Left ventricle myocardium inferior (tissue), 1 donor: ENCODE measurements at regions not wholly inside any gene's neighbourhood (a gene's known extent, or its start where the extent isn't known, plus 50 kb on each side); places are given as distances from the start of the nearest gene placed in this dataset.
A peak's percentile ranks its signal among the peaks of the same experiment; 100 is the strongest.

Source experiments
- DNase-seq: peaks from one replicate; pipeline ENCODE4 v3.0.0-alpha.2; 2020
- H3K27ac ChIP-seq: fragments of 200-600 bp; replicated peaks from 2 replicates; pipeline ENCODE4 v1.8.0; 2021
- H3K27me3 ChIP-seq: fragments of 200-600 bp; 2 replicates; pipeline ENCODE4 v1.8.0; 2021; ENCODE audit warnings: low read depth
- H3K36me3 ChIP-seq: fragments of 200-600 bp; 2 replicates; pipeline ENCODE4 v1.8.0; 2021
- H3K4me1 ChIP-seq: fragments of 200-600 bp; 2 replicates; pipeline ENCODE4 v1.8.0; 2021
- H3K4me3 ChIP-seq: fragments of 200-600 bp; 2 replicates; pipeline ENCODE4 v1.8.0; 2021; ENCODE audit warnings: mild to moderate bottlenecking, moderate library complexity
- H3K9me3 ChIP-seq: fragments of 200-600 bp; replicated peaks from 2 replicates; pipeline ENCODE4 v1.8.0; 2021
- CTCF ChIP-seq: fragments of 200-600 bp; IDR thresholded peaks from 2 replicates; pipeline ENCODE4 v1.8.0; 2021; ENCODE audit warnings: antibody characterized with exemption, mild to moderate bottlenecking, borderline replicate concordance
- intact Hi-C: fragments of 100-400 bp; cut with micrococcal nuclease; formaldehyde crosslinking; loops from one replicate; pipeline ENCODE4 v1.11.0; 2022
- donor health status: DM: no; HTN: yes; CAD: no; lungs with severe emphysema.

GRCh38 chr1:234927971-234928640 is 200.5 kb downstream of the TOMM20 start:
- peaks cover 30% of the 10 kb centered on the region for H3K4me1 ChIP-seq
- no peak for DNase-seq

GRCh38 chr1:234927312-234927970 is 201.2 kb downstream of the TOMM20 start:
- no peak for TF ChIP-seq CTCF
- Histone ChIP-seq H3K27me3 (no peaks in the 10 kb centered on the region), H3K27ac (peak overlapping the region; percentile 69), H3K36me3 (no peaks in the 10 kb centered on the region), H3K4me1 (peaks cover 25% of the 10 kb centered on the region), H3K9me3 (no peaks in the 10 kb centered on the region), H3K4me3 (peak overlapping the region; percentile 39)
- intact Hi-C loops, result no loop called here
- DNase-seq, result no peak

More at GRCh38 chr1:234927971-234928640, 200.5 kb downstream of the TOMM20 start:
- intact Hi-C loops, result no loop called here
- Histone ChIP-seq H3K4me3 (no peak overlapping the region), H3K9me3 (no peaks in the 10 kb centered on the region), H3K27ac (no peak overlapping the region), H3K27me3 (no peaks in the 10 kb centered on the region), H3K36me3 (no peaks in the 10 kb centered on the region)
- no peak for TF ChIP-seq CTCF

GRCh38 chr1:234926559-234927311 is 201.9 kb downstream of the TOMM20 start:
- Histone ChIP-seq H3K36me3 (no peaks in the 10 kb centered on the region), H3K27me3 (no peaks in the 10 kb centered on the region), H3K4me1 (peaks cover 32% of the 10 kb centered on the region), H3K27ac (peak overlapping the region; percentile 69), H3K9me3 (no peaks in the 10 kb centered on the region), H3K4me3 (peak overlapping the region; percentile 39)
- intact Hi-C loops, result no loop called here
- no peak for TF ChIP-seq CTCF
- DNase-seq, result no peak

- TF ChIP-seq CTCF, result no peak
- H3K36me3 ChIP-seq, result no peaks in the 10 kb centered on the region
- intact Hi-C loops, result no loop called here
- peak overlapping the region; percentile 69 for H3K27ac ChIP-seq
- peaks cover 37% of the 10 kb centered on the region for H3K4me1 ChIP-seq
- no peaks in the 10 kb centered on the region for H3K27me3 ChIP-seq
- no peak for DNase-seq
- H3K4me3 ChIP-seq, result no peak overlapping the region
- H3K9me3 ChIP-seq, result no peaks in the 10 kb centered on the region
Measured at GRCh38 chr1:234926264-234926558, 202.4 kb downstream of the TOMM20 start.

GRCh38 chr1:234925440-234926263 is 203.0 kb downstream of the TOMM20 start:
- DNase-seq, result no peak
- H3K27ac ChIP-seq, result peak overlapping the region; percentile 69
- no peak overlapping the region for H3K4me3 ChIP-seq
- TF ChIP-seq CTCF, result no peak
- H3K27me3 ChIP-seq, result no peaks in the 10 kb centered on the region
- peaks cover 43% of the 10 kb centered on the region for H3K4me1 ChIP-seq
- no peaks in the 10 kb centered on the region for H3K36me3 ChIP-seq
- no peaks in the 10 kb centered on the region for H3K9me3 ChIP-seq
- intact Hi-C loops, result no loop called here
